Keratinocyte (primary cell): ENCODE measurements at regions not wholly inside any gene's neighbourhood (a gene's known extent, or its start where the extent isn't known, plus 50 kb on each side); places are given as distances from the start of the nearest gene placed in this dataset.

ENCODE experiments used
- DNase-seq: peaks from one replicate; pipeline ENCODE4 v3.0.0-alpha.2; 2011; ENCODE audit warnings: low read depth, missing footprints, low spot score
- FAIRE-seq: peaks from 2 replicates; lab custom pipeline; 2011; peaks lifted over from hg19 to GRCh38; lab: Jason Lieb, UNC
- H2AFZ ChIP-seq: 2 replicates; pipeline ENCODE4 v1.6.0; 2012; ENCODE audit warnings: low read length, control low read depth, inconsistent platforms; ENCODE audit not compliant: control insufficient read depth
- H3K27ac ChIP-seq: 2 replicates; pipeline ENCODE4 v1.5.1; 2011; ENCODE audit warnings: low read length; ENCODE audit not compliant: control insufficient read depth, insufficient read depth
- H3K27me3 ChIP-seq: 3 replicates; pipeline ENCODE4 v1.6.0; 2011; ENCODE audit warnings: low read length; ENCODE audit not compliant: control insufficient read depth, insufficient read depth; ENCODE audit errors: extremely low read depth
- H3K36me3 ChIP-seq, 2 experiments: 2 replicates in 1 of 2; 3 replicates in 1 of 2; pipeline ENCODE4 v1.5.1; 2011; ENCODE audit warnings: low read length in 2 of 2, mild to moderate bottlenecking in 1 of 2; ENCODE audit not compliant: control insufficient read depth in 2 of 2, insufficient read depth in 2 of 2; ENCODE audit errors: extremely low read depth in 1 of 2
- H3K4me1 ChIP-seq: 3 replicates; pipeline ENCODE4 v1.5.1; 2011; ENCODE audit warnings: low read length; ENCODE audit not compliant: control insufficient read depth, insufficient read depth; ENCODE audit errors: extremely low read depth
- H3K4me2 ChIP-seq: 3 replicates; pipeline ENCODE4 v1.6.0; 2011; ENCODE audit warnings: low read depth, low read length; ENCODE audit not compliant: control insufficient read depth, insufficient read depth; ENCODE audit errors: extremely low read depth
- H3K4me3 ChIP-seq, 3 experiments: fragments of 200-600 bp in 1 of 3; sonication (generic) in 1 of 3; 2 replicates in 2 of 3; 3 replicates in 1 of 3; pipeline ENCODE4 v1.5.1; 2011 to 2016; ENCODE audit warnings: low read length in 3 of 3, mild to moderate bottlenecking in 3 of 3, control low read depth in 2 of 3, inconsistent platforms in 1 of 3, low read depth in 1 of 3, mixed read lengths in 1 of 3, mixed run types in 1 of 3, moderate library complexity in 1 of 3; ENCODE audit not compliant: control insufficient read depth in 2 of 3, insufficient read depth in 2 of 3; ENCODE audit errors: extremely low read depth in 1 of 3
- H3K79me2 ChIP-seq: 2 replicates; pipeline ENCODE4 v1.6.0; 2012; ENCODE audit warnings: low read length; ENCODE audit not compliant: control insufficient read depth, insufficient read depth
- H3K9ac ChIP-seq: 3 replicates; pipeline ENCODE4 v1.6.0; 2011; ENCODE audit warnings: low read length; ENCODE audit not compliant: control insufficient read depth, insufficient read depth; ENCODE audit errors: extremely low read depth
- H3K9me1 ChIP-seq: 3 replicates; pipeline ENCODE4 v1.6.0; 2011; ENCODE audit warnings: low read length; ENCODE audit not compliant: control insufficient read depth, insufficient read depth; ENCODE audit errors: extremely low read depth
- H3K9me3 ChIP-seq: 2 replicates; pipeline ENCODE4 v1.5.1; 2012; ENCODE audit warnings: low read depth, low read length; ENCODE audit not compliant: control insufficient read depth
- H4K20me1 ChIP-seq: 3 replicates; pipeline ENCODE4 v1.6.0; 2011; ENCODE audit warnings: low read length; ENCODE audit not compliant: control insufficient read depth, insufficient read depth; ENCODE audit errors: extremely low read depth
- EZH2 ChIP-seq: IDR thresholded peaks from one replicate; pipeline ENCODE4 v1.6.1; 2012; ENCODE audit warnings: inconsistent platforms, mild to moderate bottlenecking, low read length, moderate library complexity
- dilution Hi-C: fragments of 300-500 bp; cut with MboI; formaldehyde crosslinking; loops from one replicate; pipeline ENCODE4 v1.7.0; 2020; ENCODE audit warnings: low sequenced_read_pairs; ENCODE audit not compliant: extremely low pct_ligation_motif_present
- TF ChIP-seq, protein P1 (sequence below), 3 experiments: IDR thresholded peaks in 1 of 3; conservative IDR thresholded peaks in 1 of 3; optimal IDR thresholded peaks in 1 of 3; 2 replicates in 2 of 3; 3 replicates in 1 of 3; pipeline versions ENCODE3 to v1.5.1; 2011; ENCODE audit warnings: low read length in 3 of 3, mild to moderate bottlenecking in 3 of 3, moderate library complexity in 2 of 3, control low read depth in 1 of 3, inconsistent platforms in 1 of 3; ENCODE audit not compliant: insufficient read depth in 2 of 3; ENCODE audit errors: extremely low read depth in 1 of 3

GRCh38 chr14:46490238-46490685 lies 161.3 kb downstream of the RPL10L start:
- Histone ChIP-seq H4K20me1 (no peaks in the 10 kb centered on the region), H2AFZ (no peak overlapping the region), H3K36me3 (no peaks in the 10 kb centered on the region), H3K4me3 (no peak overlapping the region), H3K4me2 (no peak overlapping the region), H3K9me1 (no peaks in the 10 kb centered on the region), H3K27ac (no peak overlapping the region), H3K9me3 (no peaks in the 10 kb centered on the region), H3K9ac (no peak overlapping the region), H3K4me1 (no peaks in the 10 kb centered on the region), H3K27me3 (no peaks in the 10 kb centered on the region), H3K79me2 (no peaks in the 10 kb centered on the region)
- TF ChIP-seq, protein P1, sequence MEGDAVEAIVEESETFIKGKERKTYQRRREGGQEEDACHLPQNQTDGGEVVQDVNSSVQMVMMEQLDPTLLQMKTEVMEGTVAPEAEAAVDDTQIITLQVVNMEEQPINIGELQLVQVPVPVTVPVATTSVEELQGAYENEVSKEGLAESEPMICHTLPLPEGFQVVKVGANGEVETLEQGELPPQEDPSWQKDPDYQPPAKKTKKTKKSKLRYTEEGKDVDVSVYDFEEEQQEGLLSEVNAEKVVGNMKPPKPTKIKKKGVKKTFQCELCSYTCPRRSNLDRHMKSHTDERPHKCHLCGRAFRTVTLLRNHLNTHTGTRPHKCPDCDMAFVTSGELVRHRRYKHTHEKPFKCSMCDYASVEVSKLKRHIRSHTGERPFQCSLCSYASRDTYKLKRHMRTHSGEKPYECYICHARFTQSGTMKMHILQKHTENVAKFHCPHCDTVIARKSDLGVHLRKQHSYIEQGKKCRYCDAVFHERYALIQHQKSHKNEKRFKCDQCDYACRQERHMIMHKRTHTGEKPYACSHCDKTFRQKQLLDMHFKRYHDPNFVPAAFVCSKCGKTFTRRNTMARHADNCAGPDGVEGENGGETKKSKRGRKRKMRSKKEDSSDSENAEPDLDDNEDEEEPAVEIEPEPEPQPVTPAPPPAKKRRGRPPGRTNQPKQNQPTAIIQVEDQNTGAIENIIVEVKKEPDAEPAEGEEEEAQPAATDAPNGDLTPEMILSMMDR (optimal IDR thresholded peaks at IDR 0.05 in 1 of 3, IDR thresholded peaks at IDR 0.05 in 1 of 3, conservative IDR thresholded peaks at IDR 0.05 in 1 of 3; ENCODE audit: extremely low read depth in 1 of 3, insufficient read depth in 2 of 3, low read length in 3 of 3): peak in 1 of 3 experiments; percentile 12
- no peak for TF ChIP-seq EZH2
- FAIRE-seq: no peak
- DNase-seq: no peak
- dilution Hi-C loops: no loop called here

GRCh38 chr14:46488374-46488773 lies 163.2 kb downstream of the RPL10L start:
- FAIRE-seq (no peak), DNase-seq (no peak)
- Histone ChIP-seq H3K4me2 (no peak overlapping the region), H3K9ac (no peak overlapping the region), H3K27ac (no peak overlapping the region), H3K4me1 (no peaks in the 10 kb centered on the region), H3K79me2 (no peaks in the 10 kb centered on the region), H3K36me3 (no peaks in the 10 kb centered on the region), H3K9me1 (no peaks in the 10 kb centered on the region), H3K4me3 (no peak overlapping the region), H3K27me3 (no peaks in the 10 kb centered on the region), H2AFZ (no peak overlapping the region), H4K20me1 (no peaks in the 10 kb centered on the region), H3K9me3 (no peaks in the 10 kb centered on the region)
- dilution Hi-C loops: no loop called here
- TF ChIP-seq, protein P1 (optimal IDR thresholded peaks at IDR 0.05 in 1 of 3, IDR thresholded peaks at IDR 0.05 in 1 of 3, conservative IDR thresholded peaks at IDR 0.05 in 1 of 3; ENCODE audit: extremely low read depth in 1 of 3, insufficient read depth in 2 of 3, low read length in 3 of 3): no peak
- TF ChIP-seq EZH2: no peak
